Fibroblast of pulmonary artery (primary cell): ENCODE measurements at regions not wholly inside any gene's neighbourhood (a gene's known extent, or its start where the extent isn't known, plus 50 kb on each side); places are given as distances from the start of the nearest gene placed in this dataset.

Source experiments
- DNase-seq: peaks from one replicate; pipeline ENCODE4 v3.0.0-alpha.2; 2010; ENCODE audit warnings: low read depth
- H3K4me3 ChIP-seq: replicated peaks from 2 replicates; pipeline ENCODE4 v1.5.1; 2011; ENCODE audit warnings: low read depth, mild to moderate bottlenecking, control low read depth, low read length, moderate library complexity
- CTCF ChIP-seq: IDR thresholded peaks from 2 replicates; pipeline ENCODE4 v1.5.1; 2011; ENCODE audit warnings: mild to moderate bottlenecking, control low read depth, low read length, inconsistent platforms; ENCODE audit errors: missing control alignments

GRCh38 chr15:70602834-70603560 is 160.4 kb downstream of the UACA start:
- DNase-seq, result no peak
- TF ChIP-seq CTCF, result no peak
- no peak overlapping the region for H3K4me3 ChIP-seq

- H3K4me3 ChIP-seq, result no peak overlapping the region
- DNase-seq, result no peak
- TF ChIP-seq CTCF, result no peak
Observed at GRCh38 chr15:70602281-70602680, 161.1 kb downstream of the UACA start.

GRCh38 chr15:70597945-70598344 is 165.4 kb downstream of the UACA start:
- no peak for DNase-seq
- no peak for TF ChIP-seq CTCF
- no peak overlapping the region for H3K4me3 ChIP-seq

GRCh38 chr15:70597056-70597603 is 166.2 kb downstream of the UACA start:
- DNase-seq, result peak; percentile 34
- TF ChIP-seq CTCF, result no peak
- no peak overlapping the region for H3K4me3 ChIP-seq

- no peak for TF ChIP-seq CTCF
- H3K4me3 ChIP-seq, result no peak overlapping the region
- peak; percentile 69 for DNase-seq
Observed at GRCh38 chr15:70596354-70597055, 166.9 kb downstream of the UACA start.

GRCh38 chr15:70593795-70594194 is 169.6 kb downstream of the UACA start:
- no peak for DNase-seq
- TF ChIP-seq CTCF, result no peak
- H3K4me3 ChIP-seq, result no peak overlapping the region
